SU-DHL-6 (cell line): ENCODE measurements at regions not wholly inside any gene's neighbourhood (a gene's known extent, or its start where the extent isn't known, plus 50 kb on each side); places are given as distances from the start of the nearest gene placed in this dataset.

Experiments
- EZH2phosphoT487 ChIP-seq: fragments of 200-600 bp; sonication (generic), shearing (Covaris generic); conservative IDR thresholded peaks from 2 replicates; pipeline ENCODE4 v1.6.1; 2018; ENCODE audit warnings: mild to moderate bottlenecking, antibody characterized with exemption, low read length, moderate library complexity, mixed read lengths
- TF ChIP-seq, protein P1 (sequence below): fragments of 200-600 bp; sonication (generic); IDR thresholded peaks from one replicate; pipeline ENCODE4 v1.5.1; 2017; ENCODE audit warnings: antibody characterized with exemption, mild to moderate bottlenecking, low read length, moderate library complexity; ENCODE audit not compliant: insufficient read depth, poor library complexity, severe bottlenecking

DNA sequence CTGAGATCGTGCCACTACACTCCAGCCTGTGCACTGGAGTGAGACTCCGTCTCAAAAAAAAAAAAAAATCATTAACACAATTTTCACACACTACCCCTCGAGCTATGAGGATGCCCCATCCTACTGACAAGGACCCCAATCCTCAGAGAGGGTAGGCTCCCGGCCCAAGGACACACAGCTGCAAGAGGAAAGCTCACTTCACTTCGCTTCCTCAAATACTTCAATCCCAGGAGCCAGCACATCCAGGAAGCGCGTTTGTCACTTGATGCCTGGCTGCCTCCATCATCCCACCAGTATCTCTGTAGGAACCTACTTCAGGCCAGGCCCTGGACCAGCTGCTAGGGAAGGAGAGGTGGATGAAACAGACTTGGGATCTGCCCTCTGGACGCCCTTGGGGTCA lies 144.0 kb downstream of the CRYBB2 start:
- TF ChIP-seq, protein P1, sequence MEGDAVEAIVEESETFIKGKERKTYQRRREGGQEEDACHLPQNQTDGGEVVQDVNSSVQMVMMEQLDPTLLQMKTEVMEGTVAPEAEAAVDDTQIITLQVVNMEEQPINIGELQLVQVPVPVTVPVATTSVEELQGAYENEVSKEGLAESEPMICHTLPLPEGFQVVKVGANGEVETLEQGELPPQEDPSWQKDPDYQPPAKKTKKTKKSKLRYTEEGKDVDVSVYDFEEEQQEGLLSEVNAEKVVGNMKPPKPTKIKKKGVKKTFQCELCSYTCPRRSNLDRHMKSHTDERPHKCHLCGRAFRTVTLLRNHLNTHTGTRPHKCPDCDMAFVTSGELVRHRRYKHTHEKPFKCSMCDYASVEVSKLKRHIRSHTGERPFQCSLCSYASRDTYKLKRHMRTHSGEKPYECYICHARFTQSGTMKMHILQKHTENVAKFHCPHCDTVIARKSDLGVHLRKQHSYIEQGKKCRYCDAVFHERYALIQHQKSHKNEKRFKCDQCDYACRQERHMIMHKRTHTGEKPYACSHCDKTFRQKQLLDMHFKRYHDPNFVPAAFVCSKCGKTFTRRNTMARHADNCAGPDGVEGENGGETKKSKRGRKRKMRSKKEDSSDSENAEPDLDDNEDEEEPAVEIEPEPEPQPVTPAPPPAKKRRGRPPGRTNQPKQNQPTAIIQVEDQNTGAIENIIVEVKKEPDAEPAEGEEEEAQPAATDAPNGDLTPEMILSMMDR: no peak
- no peak for TF ChIP-seq EZH2phosphoT487
